AG20443 (cell line): ENCODE measurements at regions not wholly inside any gene's neighbourhood (a gene's known extent, or its start where the extent isn't known, plus 50 kb on each side); places are given as distances from the start of the nearest gene placed in this dataset.
A peak's percentile ranks its signal among the peaks of the same experiment; 100 is the strongest.
"Not testable (repeated sequence)": the region's sequence is repeated elsewhere in the genome, so short reads cannot be mapped to it uniquely, and the experiment has no call there.

ENCODE experiments used
- DNase-seq: peaks from one replicate; pipeline ENCODE4 v3.0.0; 2012; ENCODE audit warnings: low spot score, mixed read lengths

DNA sequence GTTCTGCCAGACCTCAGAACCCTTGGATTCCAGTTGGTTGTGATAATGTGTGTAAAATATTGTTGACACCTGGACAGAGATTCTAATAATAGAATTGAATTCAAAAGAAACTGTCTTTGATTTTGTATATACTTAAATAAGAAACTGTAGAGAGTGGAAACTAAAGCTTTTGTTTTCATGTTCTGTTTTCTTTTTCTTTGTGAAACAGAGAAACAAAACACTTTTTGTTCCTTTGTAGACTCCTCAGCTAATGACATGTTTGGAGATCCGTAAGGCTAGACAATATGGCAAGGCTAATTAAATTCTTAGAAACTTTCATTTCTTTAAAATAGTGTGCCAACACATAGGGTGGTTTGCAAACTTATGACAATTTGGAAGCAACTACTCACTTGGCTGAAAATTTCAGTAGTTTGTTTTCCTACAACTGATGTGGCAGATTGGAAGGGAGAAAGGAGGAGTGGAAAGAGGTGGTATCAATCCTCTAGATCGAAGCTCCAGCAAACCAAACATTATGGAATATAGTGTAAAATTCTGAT, 90.9 kb upstream of the FAT1 start:
- no peak for DNase-seq

DNA sequence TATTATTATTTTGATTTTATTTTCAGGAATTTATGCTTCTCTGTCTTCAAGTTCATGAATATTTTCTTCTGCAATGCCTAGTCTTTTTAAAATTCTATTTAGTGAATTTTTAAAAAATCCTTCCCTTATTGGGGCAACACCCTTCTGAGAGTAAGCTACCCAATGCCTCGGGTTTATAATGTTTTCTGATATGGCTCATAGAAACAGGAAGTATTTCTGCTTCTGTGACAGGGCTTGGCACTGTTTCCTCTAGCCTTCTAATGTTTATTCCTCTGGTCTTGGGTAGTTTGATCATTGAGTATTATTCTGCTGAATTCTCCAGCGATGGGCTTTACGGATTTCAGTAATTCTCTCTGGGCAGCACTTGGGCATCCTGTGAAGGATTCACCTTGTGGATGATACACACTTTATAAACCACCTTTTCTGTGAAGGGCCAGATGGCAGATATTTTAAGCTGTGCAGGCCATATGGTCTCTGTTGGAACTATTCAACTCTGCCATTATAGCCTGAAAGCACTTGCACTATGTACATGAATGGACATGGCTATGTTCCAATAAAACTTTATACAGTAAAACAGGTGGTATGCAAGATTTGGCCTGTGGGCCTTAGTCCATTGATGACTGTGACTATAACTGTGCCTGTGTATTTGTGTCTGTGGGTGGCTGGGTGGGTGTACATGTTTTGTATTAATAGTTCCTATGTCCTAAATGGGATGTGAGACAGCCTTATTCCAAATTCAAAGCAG, 95.9 kb upstream of the FAT1 start:
- DNase-seq, result no peak

DNA sequence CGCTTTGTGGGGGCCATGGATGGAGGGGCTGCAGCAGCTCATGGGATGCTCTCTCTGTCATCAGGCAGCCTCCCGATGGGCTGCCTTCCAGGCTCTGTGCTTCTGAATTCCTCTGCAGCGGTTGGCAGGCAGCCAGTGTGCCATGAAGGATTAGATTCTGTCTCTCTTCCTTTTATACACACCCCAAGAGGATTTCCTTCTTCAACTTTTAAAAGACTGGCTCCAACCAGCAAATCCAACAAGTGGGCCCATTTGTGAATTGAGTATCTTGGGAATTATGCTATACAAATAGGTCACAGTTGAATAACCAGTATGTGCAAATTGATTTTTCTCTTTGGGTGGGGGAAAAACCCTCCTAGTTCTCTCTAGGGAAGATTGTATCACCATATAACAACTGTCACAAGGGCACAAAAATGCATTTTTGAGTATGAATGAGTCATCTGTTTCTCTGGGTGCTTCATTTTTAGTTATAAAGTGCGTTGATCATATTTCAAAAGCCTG, 96.8 kb upstream of the FAT1 start:
- DNase-seq, result peak; percentile 36

DNA sequence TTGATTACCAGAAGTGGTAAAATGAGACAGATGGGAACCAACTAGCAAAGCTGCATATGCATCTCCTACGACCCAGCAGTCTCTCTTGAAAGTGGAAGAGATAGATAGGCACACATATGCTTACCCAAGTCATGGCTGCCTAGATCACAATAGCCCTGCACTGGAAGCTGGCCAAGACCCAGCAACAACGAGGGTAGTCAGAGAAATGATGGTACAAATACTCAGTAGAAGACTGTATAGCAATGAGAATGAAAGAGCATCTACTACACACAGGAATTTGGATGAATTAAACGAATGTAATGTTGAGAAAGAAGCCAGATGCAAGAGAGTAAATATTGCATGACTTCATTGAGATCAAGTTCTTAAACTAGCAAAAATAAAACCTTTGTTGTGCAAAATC, 100.3 kb upstream of the FAT1 start:
- peak; percentile 21 for DNase-seq

DNA sequence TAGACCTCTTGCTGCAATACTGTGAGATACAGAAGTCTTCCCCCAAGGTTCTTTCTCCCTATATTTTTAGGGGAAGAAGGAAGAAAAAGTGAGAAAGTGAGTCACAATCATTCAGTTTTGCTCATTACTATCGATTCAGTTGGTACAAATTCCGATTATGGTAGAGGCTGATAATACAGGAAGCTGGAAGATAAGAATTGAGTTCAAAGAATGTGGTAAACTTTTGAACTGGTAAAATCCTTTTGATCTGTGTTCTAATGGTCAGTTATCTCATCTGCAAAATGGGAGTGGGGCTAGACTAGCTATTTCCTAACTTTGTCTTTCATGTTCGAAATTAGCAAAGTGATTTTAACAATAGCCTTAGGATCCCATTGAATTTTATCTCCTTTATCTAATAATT, 101.4 kb upstream of the FAT1 start:
- DNase-seq, result no peak

DNA sequence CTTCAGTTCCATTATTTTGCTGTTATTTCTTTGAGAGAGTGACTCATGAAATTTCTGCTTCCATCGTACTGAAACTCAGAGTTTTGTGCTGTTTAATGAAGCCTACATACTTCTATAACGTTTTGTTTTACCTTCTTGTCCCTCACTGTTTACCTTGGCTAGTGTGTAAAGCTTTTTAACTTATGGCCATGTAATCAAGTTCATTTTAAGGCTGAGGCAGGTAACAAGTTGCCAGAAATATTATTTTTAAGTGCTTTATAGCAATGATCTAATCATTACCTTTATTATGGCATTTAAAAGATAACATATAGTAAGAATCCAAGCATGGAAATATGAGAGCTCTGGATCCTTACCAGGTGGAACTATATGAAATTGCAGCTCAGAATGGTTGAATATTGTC, 102.3 kb upstream of the FAT1 start:
- no peak for DNase-seq

DNA sequence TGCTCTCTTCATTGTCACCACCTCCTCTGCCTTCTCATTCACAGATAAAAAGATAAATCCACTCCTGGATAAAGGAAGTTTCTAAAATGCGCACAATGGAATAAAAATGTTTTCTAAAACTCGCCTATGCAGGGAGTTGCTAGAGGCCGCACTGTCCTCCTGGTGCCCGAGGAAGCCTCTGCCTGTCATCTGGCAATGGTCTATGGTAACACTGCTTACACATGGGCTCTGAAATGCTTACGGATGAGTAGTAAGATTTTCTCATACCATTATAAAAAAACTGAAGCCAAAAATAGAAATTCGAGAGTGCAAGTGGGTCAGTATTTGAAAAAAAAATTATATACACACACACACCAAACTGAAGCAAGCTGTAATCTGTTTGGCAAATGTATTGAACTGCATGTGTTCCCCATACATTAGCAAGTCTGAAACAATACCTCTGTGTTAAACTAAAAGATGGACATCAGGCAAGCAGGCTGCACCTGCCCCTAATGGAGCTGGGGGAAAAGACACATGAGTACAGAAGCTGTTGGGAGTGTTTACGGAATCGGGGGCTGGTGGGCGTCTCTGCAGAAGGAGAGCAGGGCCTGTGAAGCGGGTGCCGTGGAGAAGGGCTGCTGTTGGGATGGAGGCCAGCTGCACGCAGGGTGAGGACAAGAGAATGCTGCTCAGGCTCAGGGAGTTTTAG, 103.3 kb upstream of the FAT1 start:
- peak; percentile 24 for DNase-seq

DNA sequence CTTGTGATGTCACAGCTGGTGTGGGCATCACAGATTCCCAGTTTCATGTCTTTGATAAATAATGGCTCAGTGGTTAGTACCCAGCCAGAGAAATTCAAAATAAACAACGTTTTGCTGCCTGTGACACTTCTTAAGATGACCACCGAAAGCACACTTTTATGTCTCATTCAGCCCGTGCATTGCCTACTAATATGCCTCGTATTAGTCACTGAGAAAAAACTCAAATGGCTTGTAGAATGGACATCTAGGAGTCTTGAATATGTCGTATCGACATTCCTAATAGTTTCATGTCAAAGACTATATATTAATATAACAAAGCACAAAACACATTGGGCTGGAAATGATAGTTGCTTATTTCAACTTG, 103.9 kb upstream of the FAT1 start:
- DNase-seq, result no peak

DNA sequence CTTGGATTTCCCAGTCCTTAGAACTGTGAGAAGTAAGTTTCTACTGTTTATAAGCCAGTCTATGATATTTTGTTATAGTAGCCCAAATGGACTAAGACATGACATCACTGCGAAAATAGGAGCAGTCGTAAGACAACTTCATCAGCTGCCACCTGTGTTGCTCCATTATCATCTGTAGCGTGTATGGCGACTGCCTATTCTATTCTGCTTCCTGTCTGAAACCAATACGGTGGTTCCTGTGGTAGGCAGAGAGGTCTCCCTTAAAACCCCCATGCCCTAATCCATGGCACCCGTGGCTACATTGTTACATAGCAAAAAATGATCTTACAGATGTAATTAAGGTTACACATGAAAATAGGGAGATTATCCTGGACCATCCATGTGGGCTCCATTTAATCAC, 105.4 kb upstream of the FAT1 start:
- no peak for DNase-seq

DNA sequence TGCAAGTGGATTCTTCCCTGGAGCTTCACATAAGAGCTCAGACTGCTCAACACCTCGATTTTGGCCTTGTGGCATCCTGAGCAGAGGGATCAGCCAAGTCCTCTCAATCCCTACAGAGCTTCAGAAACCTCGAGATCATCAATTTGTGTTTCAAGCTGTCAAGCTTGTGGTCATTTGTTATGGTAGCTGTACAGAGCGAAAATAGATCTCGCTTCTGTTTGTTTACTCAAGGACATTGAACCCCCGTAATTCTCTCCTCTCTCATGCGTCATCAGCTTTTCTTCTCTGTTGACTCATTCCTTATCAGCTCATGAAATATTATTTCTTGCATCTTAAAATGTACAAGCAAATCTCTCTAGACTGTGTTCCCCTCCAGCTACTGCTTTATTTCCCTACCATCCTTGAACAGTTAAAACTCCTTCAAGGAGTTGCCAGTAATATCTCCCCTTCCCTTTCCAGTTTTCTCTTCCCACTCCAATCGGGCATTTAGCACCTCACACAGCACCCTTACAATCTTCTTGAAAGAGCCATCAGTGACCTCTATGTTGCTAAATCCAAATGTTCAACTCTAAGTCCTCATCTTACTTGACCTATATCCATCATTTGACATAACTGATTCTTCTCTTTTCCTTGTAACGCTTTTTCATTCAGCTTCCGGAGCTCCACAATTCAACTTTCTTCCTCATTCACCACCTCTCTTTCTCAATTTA, 106.2 kb upstream of the FAT1 start:
- no peak for DNase-seq

DNA sequence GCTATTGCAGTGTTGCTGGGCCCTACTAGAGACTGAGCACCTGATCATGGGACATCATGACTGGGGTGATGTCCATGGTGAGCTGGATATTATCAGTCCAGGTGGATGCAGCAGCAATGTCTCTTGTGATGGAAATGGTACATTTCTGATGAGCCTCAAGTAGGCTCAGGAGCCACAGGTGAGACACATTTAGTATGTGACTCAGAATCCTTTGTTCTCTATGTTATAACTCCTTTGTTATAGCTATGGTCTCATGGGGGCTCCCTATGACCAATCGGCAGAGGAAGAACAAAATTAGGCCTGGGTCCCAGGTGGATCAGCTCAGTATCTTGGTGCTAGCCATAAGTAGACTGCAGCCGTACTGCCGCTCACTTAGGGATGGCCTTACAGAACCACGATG, 107.9 kb upstream of the FAT1 start:
- no peak for DNase-seq

DNA sequence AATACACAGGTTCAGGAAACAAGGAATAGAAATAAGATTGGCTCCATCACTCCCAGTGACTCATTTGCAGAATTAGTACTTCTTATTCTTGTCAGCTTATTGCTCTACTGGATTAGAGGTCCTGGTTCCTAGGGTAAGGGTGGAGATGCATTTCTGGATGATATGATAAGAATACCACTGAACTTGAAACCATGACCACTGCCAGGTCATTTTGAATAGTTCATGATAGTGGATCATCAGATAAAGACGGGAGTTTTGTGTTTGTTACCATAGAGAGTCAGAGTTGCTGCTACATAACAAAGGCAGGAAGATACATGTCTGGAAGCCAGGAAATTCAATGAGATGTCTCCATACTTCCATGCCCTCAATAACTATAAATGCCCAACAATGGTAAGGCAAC, 109.2 kb upstream of the FAT1 start:
- DNase-seq, result no peak

DNA sequence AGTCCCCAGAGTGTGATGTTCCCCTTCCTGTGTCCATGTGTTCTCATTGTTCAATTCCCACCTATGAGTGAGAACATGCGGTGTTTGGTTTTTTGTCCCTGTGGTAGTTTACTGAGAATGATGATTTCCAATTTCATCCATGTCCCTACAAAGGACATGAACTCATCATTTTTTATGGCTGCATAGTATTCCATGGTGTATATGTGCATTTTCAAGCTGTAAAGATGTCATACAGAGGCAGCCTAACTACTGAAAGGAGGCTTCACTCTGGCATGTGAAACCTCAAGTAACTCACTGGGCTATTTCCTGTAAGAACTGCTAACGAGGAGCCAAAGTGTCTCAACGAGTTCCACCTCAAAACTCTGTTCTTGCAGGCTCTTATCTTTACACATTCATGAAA, 113.8 kb upstream of the FAT1 start:
- DNase-seq, result not testable (repeated sequence)

DNA sequence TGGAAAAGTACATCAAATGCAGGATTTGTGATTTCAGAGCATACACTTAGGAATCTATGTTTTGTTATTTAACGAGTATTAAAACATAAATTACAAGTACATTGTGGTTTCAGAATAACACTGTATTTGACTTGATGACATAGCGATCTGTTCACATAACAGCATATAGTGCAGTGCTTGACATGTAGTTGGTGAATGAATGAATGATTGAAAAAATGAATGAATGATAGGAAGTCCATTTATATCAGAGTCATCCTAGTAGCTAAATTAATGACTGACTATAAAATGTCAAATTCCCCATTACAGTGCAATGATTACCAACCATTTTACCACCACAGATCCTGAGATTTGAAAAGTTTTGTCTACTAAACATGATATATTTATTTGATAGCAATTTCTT, 114.6 kb upstream of the FAT1 start:
- DNase-seq, result no peak

DNA sequence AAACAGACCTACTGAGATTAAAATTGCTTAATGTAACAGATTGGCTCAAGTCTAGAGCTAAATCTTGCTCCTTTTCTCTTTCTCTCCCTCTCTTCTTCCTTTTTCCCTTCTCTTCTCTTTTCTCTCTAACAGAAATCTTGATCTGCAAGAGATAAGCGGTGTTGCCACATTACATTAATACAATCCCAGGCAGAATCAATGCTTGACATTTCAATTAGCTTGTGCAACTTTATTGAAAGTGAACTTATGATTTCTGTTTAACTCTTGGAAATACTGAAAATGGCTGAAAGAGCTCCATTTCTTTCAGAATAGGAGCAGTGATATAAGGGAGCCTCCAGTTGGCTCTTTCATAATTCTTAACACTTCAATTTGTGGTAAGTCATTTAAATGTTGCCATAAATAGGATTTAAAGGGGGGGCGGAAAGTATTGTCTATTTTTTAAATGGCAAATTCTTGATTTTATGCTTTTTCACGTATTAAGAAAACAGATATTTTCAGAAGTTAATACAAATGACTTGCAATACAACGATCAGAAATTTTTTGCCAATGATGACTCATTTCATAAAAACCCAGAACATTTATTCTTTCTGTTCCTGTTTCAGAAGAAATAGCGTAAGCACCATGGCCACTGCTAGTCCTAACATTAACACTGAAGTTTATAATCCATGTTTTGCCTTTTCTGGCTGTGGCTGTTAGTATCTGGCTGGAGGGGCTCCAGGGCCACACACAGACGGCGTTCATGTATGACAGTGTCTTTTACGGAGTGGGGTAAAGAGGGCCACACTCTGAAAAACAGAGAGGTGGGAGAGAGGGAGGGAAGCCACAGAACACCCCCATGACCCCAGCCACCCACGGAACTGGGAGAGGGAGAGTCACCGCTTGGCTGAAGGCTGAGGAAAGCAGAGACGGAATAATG, 115.7 kb upstream of the FAT1 start:
- peak; percentile 65 for DNase-seq

DNA sequence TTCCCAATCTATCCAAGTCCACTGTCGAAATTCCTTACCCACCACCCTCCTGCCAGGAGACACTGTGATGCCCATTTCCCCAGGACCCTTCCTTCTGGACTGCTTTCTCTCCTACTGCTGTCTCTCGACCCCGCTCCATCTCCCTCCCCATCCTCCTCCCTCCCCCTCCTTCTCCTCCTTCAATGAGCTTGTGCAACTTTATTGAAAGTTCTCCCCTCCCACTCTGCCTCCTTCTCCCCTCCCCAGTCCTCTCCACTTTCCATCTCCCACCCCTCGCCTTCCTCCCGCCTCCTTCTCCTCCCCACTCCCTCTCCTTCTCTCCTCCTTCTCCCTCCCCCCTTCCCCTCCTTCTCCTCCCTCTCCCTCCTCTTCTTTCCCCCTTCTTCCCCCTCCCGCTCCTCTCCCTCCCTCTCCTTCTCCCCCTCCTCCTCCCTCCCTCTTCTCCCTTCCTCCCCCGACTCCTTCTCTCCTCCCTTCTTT, 116.6 kb upstream of the FAT1 start:
- DNase-seq, result no peak

DNA sequence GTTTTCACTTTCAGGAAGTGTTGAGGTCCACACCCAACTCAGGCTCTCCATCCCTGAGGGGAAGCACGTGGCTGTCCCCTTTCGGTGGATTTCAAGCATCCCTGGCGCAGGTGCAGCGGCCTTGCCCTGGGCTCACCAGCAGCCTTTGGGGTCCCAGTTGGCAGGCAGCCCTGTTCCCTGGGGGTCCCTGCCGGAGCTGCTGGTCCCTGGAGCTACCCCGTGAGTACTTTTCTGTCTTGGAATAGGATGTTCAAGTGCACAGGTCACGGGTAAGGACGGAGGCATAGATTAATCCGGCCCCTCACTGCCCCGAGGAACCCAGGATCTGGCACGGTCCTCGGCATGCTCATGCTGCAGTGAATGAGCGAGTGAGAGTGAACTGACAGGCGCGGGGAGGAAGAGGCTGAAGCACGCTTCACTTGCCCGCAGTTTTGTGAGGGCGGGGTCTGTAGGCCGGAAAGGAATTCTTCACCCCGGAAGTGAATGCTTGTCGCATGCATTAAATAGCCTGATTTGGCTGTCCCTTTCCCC, 117.2 kb upstream of the FAT1 start:
- peak; percentile 19 for DNase-seq

DNA sequence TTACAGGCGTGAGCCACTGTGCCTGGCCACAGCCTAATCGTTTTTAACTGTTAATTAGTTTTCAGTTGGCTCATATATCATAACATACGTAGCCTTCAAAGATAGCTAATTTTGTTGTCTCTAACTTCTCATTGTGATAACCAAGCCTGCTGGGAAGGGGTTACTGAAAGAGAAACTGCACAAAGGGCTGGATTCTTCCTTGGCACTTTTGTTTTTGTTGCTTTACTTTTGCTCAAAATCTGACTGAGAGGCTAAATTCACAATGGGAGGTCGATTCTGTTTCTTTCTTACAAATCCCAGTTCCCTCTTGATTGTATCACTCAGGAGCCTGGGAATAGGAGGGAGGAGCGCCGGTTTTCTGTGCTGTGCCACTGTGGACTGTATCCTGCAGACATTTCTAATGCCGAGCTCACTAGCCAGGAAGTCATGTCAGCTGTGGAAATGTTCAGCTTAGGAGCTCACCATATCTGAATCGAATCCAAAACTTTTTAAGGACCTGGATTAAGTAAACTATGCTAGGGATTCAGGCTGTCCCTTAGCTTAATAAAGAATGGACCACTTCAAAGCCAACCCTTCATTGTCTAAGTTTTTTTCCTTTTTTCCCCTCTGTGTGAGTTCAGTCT, 120.5 kb upstream of the FAT1 start:
- DNase-seq, result peak; percentile 68

DNA sequence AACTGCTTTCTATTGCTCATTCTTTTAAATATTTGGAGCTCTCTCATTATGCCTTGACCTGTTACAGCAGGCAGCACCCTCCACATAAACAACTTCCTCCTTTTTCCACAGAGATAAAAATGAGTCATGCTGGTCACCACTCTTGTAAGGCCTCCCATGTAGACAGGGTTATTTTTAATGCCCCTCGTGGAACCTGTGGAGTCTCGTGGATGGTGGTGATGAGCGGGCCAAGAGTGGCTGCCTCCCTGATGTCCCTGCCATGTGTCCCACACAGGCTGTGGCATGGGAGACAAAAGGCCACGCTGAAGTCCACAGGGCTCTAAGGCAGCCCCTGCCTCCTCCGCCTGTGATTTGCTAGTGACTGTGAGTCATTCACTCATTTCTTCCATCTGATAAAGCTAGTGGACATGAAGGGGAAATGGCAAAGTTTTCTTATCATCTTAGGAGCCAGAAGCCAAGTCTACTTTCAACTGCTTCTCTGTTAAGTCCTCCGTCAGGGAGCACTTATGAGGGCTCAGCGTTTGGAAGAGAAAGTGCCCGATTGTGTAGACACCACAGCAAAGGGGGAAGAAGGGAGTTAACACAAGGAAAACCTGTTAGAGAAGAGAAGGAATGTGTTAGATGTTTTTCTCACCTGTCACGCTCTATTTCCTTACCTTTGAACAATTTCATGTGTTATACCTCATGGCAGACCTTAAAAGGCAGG, 121.6 kb upstream of the FAT1 start:
- DNase-seq, result peak; percentile 74

DNA sequence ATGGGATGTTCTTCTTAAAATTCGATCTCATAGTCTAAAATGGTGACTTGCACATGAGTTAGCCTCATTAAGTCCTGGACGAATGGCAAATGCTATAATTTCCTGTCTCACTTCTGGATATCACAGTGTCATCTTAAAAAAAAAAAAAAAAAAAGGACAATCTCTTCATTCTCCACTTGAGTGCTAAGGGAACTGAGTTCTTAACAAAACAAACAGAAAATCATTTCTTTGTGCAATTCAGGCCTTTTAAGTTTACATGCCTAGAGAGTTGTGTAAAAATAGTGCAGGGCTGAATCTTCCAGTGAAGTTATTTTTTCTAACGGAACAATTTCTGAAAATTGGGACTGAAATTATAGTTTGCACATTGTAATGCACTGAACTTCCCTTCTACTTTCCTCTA, 122.8 kb upstream of the FAT1 start:
- DNase-seq, result no peak
